IMR-90 (cell line): ENCODE measurements at regions not wholly inside any gene's neighbourhood (a gene's known extent, or its start where the extent isn't known, plus 50 kb on each side); places are given as distances from the start of the nearest gene placed in this dataset.

ENCODE experiments used
- ATAC-seq: fragments of 200-7000 bp; cut with Tn5 transposase; 2 replicates; pipeline ENCODE4 v1.9.1; 2020; ENCODE audit warnings: low read depth, mild to moderate bottlenecking, moderate library complexity
- BruUV-seq: library from RNA; stranded (reverse); fragments of 400-500 nt; replicated peaks from 2 replicates; lab custom pipeline; 2021; lab: Mats Ljungman, UMichigan
- CTCF ChIA-PET: fragments of 300-600 bp; formaldehyde crosslinking; extraction: SDS; loops from one replicate; lab custom pipeline; 2021; ENCODE audit warnings: antibody characterized with exemption; lab: Yijun Ruan, JAX
- POLR2A ChIA-PET: fragments of 300-600 bp; sonication (Branson Sonifier 250); formaldehyde crosslinking; loops from one replicate; lab custom pipeline; 2022; ENCODE audit warnings: antibody characterized with exemption; ENCODE audit not compliant: unreplicated experiment; lab: Charles Lee
- DNase-seq: peaks from one replicate; pipeline ENCODE4 v3.0.0; 2013
- H2AFZ ChIP-seq: replicated peaks from 2 replicates; pipeline ENCODE3; 2013; ENCODE audit warnings: low read length, mild to moderate bottlenecking; ENCODE audit not compliant: poor library complexity
- H2AK5ac ChIP-seq: 2 replicates; pipeline ENCODE4 v1.6.1; 2013; ENCODE audit warnings: low read depth, low read length, inconsistent platforms
- H2AK9ac ChIP-seq: replicated peaks from 2 replicates; pipeline ENCODE3; 2013; ENCODE audit warnings: mild to moderate bottlenecking, low read depth, low read length, moderate library complexity; ENCODE audit not compliant: poor library complexity
- H2BK120ac ChIP-seq: 2 replicates; pipeline ENCODE4 v1.6.1; 2013; ENCODE audit warnings: low read depth, low read length, inconsistent platforms
- H2BK15ac ChIP-seq: 3 replicates; pipeline ENCODE4 v1.6.1; 2013; ENCODE audit warnings: low read depth, low read length, inconsistent platforms
- H2BK20ac ChIP-seq: 2 replicates; pipeline ENCODE4 v1.6.1; 2013; ENCODE audit warnings: low read depth, mild to moderate bottlenecking, inconsistent platforms, low read length, moderate library complexity
- H2BK5ac ChIP-seq: 2 replicates; pipeline ENCODE4 v1.6.1; 2013; ENCODE audit warnings: mild to moderate bottlenecking, low read depth, low read length, inconsistent platforms; ENCODE audit not compliant: poor library complexity, severe bottlenecking
- H3K14ac ChIP-seq: replicated peaks from 2 replicates; pipeline ENCODE4 v1.6.1; 2013; ENCODE audit warnings: low read depth, low read length, inconsistent platforms
- H3K18ac ChIP-seq: 2 replicates; pipeline ENCODE4 v1.6.1; 2013; ENCODE audit warnings: low read depth, low read length, control low read depth
- H3K23ac ChIP-seq: 2 replicates; pipeline ENCODE4 v1.6.1; 2013; ENCODE audit warnings: low read depth, low read length, inconsistent platforms
- H3K27ac ChIP-seq: 2 replicates; pipeline ENCODE4 v1.5.1; 2013; ENCODE audit warnings: mild to moderate bottlenecking, control low read depth, low read length; ENCODE audit not compliant: insufficient read depth
- H3K27me3 ChIP-seq: 2 replicates; pipeline ENCODE4 v1.6.1; 2013; ENCODE audit warnings: low read length; ENCODE audit not compliant: control insufficient read depth, insufficient read depth
- H3K36me3 ChIP-seq: 2 replicates; pipeline ENCODE4 v1.6.1; 2013; ENCODE audit warnings: low read length, mixed read lengths; ENCODE audit not compliant: control insufficient read depth, insufficient read depth
- H3K4ac ChIP-seq: 2 replicates; pipeline ENCODE4 v1.6.1; 2013; ENCODE audit warnings: low read depth, low read length, inconsistent platforms
- H3K4me1 ChIP-seq: 2 replicates; pipeline ENCODE4 v1.6.1; 2013; ENCODE audit warnings: low read length, mixed read lengths; ENCODE audit not compliant: control insufficient read depth, insufficient read depth
- H3K4me2 ChIP-seq: 2 replicates; pipeline ENCODE4 v1.6.1; 2013; ENCODE audit warnings: low read depth, mild to moderate bottlenecking, control low read depth, low read length, moderate library complexity
- H3K4me3 ChIP-seq: 2 replicates; pipeline ENCODE4 v1.5.1; 2013; ENCODE audit warnings: low read depth, mild to moderate bottlenecking, control low read depth, low read length, moderate library complexity; ENCODE audit not compliant: insufficient read depth
- H3K56ac ChIP-seq: 2 replicates; pipeline ENCODE4 v1.6.1; 2013; ENCODE audit warnings: low read length, inconsistent platforms; ENCODE audit not compliant: insufficient read depth; ENCODE audit errors: extremely low read depth
- H3K79me1 ChIP-seq, 2 experiments: 2 replicates each; pipeline ENCODE4 v1.6.1; 2013; ENCODE audit warnings: low read length in 2 of 2, inconsistent platforms in 1 of 2, low read depth in 1 of 2
- H3K9ac ChIP-seq: 2 replicates; pipeline ENCODE4 v1.6.1; 2013; ENCODE audit warnings: low read depth, low read length, control low read depth
- H3K9me1 ChIP-seq: 2 replicates; pipeline ENCODE4 v1.6.1; 2013; ENCODE audit warnings: low read length, inconsistent platforms; ENCODE audit not compliant: insufficient read depth
- H3K9me3 ChIP-seq: 2 replicates; pipeline ENCODE4 v1.6.1; 2013; ENCODE audit warnings: low read length; ENCODE audit not compliant: control insufficient read depth, insufficient read depth
- H4K20me1 ChIP-seq: 2 replicates; pipeline ENCODE4 v1.6.1; 2013; ENCODE audit warnings: low read length, inconsistent platforms; ENCODE audit not compliant: insufficient read depth
- H4K5ac ChIP-seq: 2 replicates; pipeline ENCODE4 v1.6.1; 2013; ENCODE audit warnings: mild to moderate bottlenecking, low read depth, low read length, control low read depth
- H4K8ac ChIP-seq, 2 experiments: 2 replicates each; pipeline ENCODE4 v1.6.1; 2013; ENCODE audit warnings: low read depth in 2 of 2, low read length in 2 of 2, control low read depth in 1 of 2, inconsistent platforms in 1 of 2
- H4K91ac ChIP-seq: 2 replicates; pipeline ENCODE4 v1.6.1; 2013; ENCODE audit warnings: low read depth, low read length, inconsistent platforms; ENCODE audit not compliant: insufficient read depth
- BHLHE40 ChIP-seq: fragments of 150-350 bp; IDR thresholded peaks from 2 replicates; pipeline ENCODE4 v1.6.1; 2016; ENCODE audit warnings: mild to moderate bottlenecking, low read depth, low read length
- MAFK ChIP-seq: IDR thresholded peaks from 2 replicates; pipeline ENCODE4 v1.6.1; 2012; ENCODE audit warnings: low read depth, low read length, improper control_type of control experiment
- MAZ ChIP-seq: IDR thresholded peaks from 2 replicates; pipeline ENCODE4 v1.6.1; 2012; ENCODE audit warnings: low read depth, mild to moderate bottlenecking, low read length, improper control_type of control experiment, moderate library complexity, borderline replicate concordance
- MXI1 ChIP-seq: IDR thresholded peaks from 2 replicates; pipeline ENCODE4 v1.6.1; 2012; ENCODE audit warnings: low read depth, mild to moderate bottlenecking, low read length, moderate library complexity, borderline replicate concordance
- RCOR1 ChIP-seq: IDR thresholded peaks from 2 replicates; pipeline ENCODE4 v1.6.1; 2012; ENCODE audit warnings: mild to moderate bottlenecking, low read length, improper control_type of control experiment; ENCODE audit not compliant: insufficient replicate concordance
- SMC3 ChIP-seq: fragments of 150-350 bp; IDR thresholded peaks from 2 replicates; pipeline ENCODE4 v1.6.1; 2016; ENCODE audit warnings: low read depth, mild to moderate bottlenecking, antibody characterized with exemption, low read length, moderate library complexity
- dilution Hi-C: fragments of 300-500 bp; cut with HindIII; formaldehyde crosslinking; loops from one replicate; pipeline ENCODE4 v1.14.3; 2018; ENCODE audit warnings: low sequenced_read_pairs; ENCODE audit not compliant: unreplicated experiment
- in situ Hi-C: fragments of 300-500 bp; cut with MboI; formaldehyde crosslinking; loops from 3 replicates; pipeline ENCODE4 v1.14.3; 2019; ENCODE audit warnings: low sequenced_read_pairs, inconsistent platforms, mixed read lengths
- intact Hi-C: fragments of 100-400 bp; cut with micrococcal nuclease; formaldehyde crosslinking; loops from 2 replicates; pipeline ENCODE4 v1.10.0; 2022
- TF ChIP-seq, protein P1 (sequence below): fragments of 150-350 bp; IDR thresholded peaks from 2 replicates; pipeline ENCODE4 v1.6.1; 2016; ENCODE audit warnings: low read depth, mild to moderate bottlenecking, low read length, moderate library complexity, borderline replicate concordance

DNA sequence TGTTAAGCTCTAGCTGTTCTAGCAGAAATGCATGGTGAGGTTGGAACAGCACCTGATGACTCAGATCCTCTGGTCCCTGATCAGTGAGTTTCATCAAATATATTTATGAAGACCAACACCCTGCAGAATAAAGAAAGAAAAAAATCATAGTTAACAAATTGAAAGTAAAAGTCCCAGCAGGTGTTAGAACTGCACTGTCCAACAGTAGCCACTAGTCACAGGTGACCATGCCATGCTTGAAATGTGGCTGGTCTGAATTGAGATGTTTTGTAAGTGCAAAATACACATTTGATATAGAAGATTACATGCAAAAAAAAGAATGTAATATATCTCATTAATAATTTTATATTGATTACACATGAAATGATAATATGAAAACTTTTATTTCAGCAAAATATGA, 1010.7 kb upstream of the ZEB2 start:
- Histone ChIP-seq H3K14ac (no peak overlapping the region), H2BK15ac (no peak overlapping the region), H2AK9ac (no peak overlapping the region), H4K91ac (no peak overlapping the region), H3K4me1 (no peaks in the 10 kb centered on the region), H3K79me1 (no peaks in the 10 kb centered on the region), H4K8ac (no peak overlapping the region), H3K23ac (no peak overlapping the region), H3K56ac (no peak overlapping the region), H2BK20ac (no peak overlapping the region), H2BK120ac (no peak overlapping the region), H3K18ac (no peak overlapping the region), H3K9me3 (no peaks in the 10 kb centered on the region), H3K9ac (no peak overlapping the region), H3K4ac (no peak overlapping the region), H3K9me1 (peaks cover 3% of the 10 kb centered on the region; the same call in 1 of the 2 replicates), H2AK5ac (no peak overlapping the region), H3K4me2 (no peak overlapping the region), H3K4me3 (no peak overlapping the region), H2BK5ac (no peak overlapping the region), H3K36me3 (no peaks in the 10 kb centered on the region), H3K27me3 (no peaks in the 10 kb centered on the region), H2AFZ (no peak overlapping the region), H3K27ac (no peak overlapping the region), H4K5ac (no peak overlapping the region), H4K20me1 (no peaks in the 10 kb centered on the region)
- in situ Hi-C loops: no loop called here
- no peak for TF ChIP-seq RCOR1
- TF ChIP-seq, protein P1, sequence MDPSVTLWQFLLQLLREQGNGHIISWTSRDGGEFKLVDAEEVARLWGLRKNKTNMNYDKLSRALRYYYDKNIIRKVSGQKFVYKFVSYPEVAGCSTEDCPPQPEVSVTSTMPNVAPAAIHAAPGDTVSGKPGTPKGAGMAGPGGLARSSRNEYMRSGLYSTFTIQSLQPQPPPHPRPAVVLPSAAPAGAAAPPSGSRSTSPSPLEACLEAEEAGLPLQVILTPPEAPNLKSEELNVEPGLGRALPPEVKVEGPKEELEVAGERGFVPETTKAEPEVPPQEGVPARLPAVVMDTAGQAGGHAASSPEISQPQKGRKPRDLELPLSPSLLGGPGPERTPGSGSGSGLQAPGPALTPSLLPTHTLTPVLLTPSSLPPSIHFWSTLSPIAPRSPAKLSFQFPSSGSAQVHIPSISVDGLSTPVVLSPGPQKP: no peak
- no peak for TF ChIP-seq BHLHE40
- no peak for TF ChIP-seq MXI1
- TF ChIP-seq SMC3: no peak
- no peak for TF ChIP-seq MAFK
- no peak for TF ChIP-seq MAZ
- dilution Hi-C loops: no loop called here
- ChIA-PET CTCF (interaction anchor here (0.6 to 0.7 kb wide), 2 partner anchors 13 to 469 kb away, joined by 3 read pairs; no protein-coding TSS in a partner anchor), POLR2A (no interaction called here)
- intact Hi-C loops: no loop called here
- no peak for DNase-seq
- no TSS peak for BruUV-seq
- ATAC-seq: no peak
